GM20000 (cell line): ENCODE measurements at regions not wholly inside any gene's neighbourhood (a gene's known extent, or its start where the extent isn't known, plus 50 kb on each side); places are given as distances from the start of the nearest gene placed in this dataset.

ENCODE experiments used
- DNase-seq: peaks from one replicate; pipeline ENCODE4 v3.0.0; 2012; ENCODE audit warnings: low spot score
- TF ChIP-seq, protein P1 (sequence below): IDR thresholded peaks from 2 replicates; pipeline ENCODE4 v1.5.1; 2012; ENCODE audit warnings: mild to moderate bottlenecking, control low read depth; ENCODE audit errors: extremely low read depth, missing control alignments

DNA sequence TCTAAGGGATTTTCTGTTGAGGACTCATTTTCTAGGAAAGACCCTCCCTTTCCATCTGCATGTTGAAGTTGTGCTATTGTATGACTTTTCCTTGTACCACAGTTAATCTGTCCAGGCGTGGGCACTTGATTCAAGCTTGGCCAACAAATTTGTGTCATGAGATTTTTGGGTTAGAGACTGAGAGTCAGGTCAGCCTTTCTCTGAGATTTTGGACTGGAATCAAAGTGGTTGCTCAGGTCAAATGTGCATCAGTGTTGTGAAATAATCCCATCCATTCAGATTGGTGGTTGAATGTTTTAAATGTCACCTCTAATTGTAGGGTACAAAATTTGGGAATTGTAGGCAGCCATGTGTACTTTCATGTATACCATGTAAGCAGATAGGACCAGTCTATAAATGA, 545.2 kb upstream of the IGFBP7 start:
- TF ChIP-seq, protein P1, sequence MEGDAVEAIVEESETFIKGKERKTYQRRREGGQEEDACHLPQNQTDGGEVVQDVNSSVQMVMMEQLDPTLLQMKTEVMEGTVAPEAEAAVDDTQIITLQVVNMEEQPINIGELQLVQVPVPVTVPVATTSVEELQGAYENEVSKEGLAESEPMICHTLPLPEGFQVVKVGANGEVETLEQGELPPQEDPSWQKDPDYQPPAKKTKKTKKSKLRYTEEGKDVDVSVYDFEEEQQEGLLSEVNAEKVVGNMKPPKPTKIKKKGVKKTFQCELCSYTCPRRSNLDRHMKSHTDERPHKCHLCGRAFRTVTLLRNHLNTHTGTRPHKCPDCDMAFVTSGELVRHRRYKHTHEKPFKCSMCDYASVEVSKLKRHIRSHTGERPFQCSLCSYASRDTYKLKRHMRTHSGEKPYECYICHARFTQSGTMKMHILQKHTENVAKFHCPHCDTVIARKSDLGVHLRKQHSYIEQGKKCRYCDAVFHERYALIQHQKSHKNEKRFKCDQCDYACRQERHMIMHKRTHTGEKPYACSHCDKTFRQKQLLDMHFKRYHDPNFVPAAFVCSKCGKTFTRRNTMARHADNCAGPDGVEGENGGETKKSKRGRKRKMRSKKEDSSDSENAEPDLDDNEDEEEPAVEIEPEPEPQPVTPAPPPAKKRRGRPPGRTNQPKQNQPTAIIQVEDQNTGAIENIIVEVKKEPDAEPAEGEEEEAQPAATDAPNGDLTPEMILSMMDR: no peak
- no peak for DNase-seq

DNA sequence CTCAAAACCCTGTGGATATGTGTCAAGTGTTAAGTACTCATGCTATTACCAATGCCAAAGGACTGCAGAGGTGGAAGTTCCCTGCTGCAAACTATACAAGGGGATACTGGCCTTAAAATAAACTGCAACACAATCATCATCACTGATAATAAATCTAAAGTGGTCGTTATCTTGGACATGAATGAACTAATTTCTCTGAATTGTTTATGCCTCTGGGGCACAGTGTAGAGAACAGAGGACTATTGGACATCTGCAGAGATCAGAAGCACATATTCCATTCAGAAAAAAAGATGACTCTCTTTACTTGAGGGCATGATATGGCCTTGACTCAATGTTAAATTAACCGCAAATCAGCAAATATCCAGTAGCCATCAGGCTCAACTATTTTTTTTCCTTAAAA, 542.6 kb upstream of the IGFBP7 start:
- TF ChIP-seq, protein P1: no peak
- DNase-seq: no peak

DNA sequence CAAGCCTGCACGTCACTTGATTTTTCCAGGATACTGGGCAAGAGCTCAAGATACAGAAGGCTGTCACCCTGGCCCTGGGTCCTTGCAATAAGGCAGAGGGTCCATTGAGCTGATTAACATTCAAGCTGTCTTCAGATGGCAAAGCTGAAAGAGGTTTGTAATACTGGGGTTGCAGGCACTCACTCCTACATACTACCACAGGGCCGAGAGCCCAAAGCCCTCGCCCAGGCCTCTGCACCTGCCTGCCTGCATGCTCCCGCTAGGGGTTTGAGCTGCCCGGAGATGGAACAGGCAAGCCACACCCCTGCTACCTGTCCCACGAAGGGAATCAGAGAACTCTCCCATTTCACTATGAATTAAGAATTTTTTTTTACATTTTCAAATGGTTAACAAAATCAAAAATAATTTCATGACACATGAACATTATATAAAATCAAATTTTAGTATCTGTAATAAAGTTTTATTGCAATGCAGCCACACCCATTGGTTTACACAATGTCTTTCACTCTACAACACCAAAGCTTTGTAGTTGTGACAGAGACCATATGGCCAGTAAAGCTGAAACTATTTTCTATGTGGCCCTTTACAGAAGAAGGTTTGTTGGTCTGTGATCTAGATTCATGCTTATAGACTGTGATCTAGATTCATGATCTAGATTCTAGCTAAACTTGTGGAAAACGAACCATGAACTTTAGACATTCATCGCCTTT, 530.4 kb upstream of the IGFBP7 start:
- TF ChIP-seq, protein P1: no peak
- no peak for DNase-seq

DNA sequence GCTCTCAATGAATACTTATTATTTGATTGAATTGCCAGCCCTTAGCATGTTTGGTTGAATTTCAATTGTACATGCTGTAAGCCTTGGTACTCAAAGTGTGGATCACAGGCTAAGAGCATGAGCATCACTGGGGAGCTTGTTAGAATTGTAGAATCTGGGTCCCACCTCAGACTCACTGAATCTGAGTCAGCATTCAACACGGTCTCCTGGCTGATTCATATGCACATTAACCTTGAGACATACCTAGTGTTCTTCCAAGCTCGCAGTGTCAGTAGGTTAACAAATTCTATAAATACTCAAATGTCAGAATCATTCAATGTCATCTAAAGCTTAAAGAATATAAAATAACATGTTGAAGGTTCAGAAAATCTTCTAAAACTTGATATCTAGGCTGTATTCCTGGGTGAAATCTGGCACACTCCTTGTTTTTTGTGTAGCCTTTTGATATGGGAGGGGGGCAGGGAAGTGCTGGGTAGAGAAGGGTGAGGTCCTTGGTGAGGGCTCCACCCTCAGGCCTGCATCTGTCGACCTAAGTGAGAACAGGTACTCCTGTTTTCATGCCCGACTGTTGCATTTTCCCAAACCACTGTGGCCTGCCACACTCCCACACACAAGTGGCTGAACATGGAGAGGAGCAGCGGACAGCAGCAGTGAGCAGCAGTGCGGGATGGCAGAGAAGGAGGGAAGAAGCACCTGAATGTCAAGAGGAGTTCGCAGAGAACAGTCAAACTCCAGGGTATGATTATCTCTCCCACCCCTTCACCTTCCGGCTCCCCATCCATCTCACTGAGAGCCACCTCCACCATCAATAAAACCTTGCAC, 529.6 kb upstream of the IGFBP7 start:
- no peak for DNase-seq
- TF ChIP-seq, protein P1: no peak

DNA sequence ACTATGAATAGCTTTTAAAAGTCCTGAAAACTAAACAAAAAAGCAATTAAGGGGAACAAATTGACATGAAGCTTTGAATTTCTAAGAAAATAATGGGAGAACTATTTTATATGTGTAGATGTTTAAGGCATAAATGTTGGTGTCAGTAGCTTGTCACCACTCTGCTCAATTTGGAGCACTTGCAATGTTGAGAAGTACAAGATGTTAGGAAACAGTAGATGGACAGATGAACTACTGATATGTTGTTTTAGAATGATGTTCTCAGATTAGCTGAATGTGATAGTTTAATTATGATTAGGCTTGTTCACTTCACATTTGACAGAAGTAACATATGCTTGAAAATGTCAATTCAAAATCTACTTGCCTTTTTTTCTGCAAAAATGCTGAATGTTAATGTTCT, 525.7 kb upstream of the IGFBP7 start:
- DNase-seq: no peak
- TF ChIP-seq, protein P1: no peak

DNA sequence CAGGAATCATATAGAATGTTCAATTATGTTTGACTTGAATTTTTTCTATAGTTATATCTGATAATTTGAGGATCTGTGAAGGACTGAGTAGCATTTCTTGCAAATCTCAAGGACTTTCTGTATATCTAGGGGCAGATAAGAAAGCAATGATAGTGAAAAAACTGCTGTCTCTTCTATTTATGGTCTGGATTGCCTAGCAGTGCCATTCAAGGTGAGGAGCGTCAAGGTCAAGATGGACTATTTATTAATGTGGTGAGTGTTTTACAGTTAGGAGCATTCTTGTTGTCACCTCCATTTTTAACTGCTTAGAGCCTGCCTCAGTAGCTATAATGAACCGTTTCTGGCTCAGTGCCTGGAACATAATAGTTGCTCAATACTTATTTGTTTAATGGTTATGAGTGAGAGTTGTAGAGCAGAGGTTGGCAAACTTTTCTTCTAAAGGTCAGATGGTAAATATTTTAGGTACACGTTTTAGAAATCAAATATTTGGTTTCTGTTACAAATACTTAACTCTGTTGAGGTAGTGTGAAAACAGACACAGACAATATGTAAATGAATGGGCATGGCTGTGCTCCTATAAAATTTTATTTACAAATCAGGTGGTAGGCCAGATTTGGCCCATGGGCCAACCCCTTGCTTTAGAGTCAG, 523.2 kb upstream of the IGFBP7 start:
- TF ChIP-seq, protein P1: no peak
- no peak for DNase-seq

DNA sequence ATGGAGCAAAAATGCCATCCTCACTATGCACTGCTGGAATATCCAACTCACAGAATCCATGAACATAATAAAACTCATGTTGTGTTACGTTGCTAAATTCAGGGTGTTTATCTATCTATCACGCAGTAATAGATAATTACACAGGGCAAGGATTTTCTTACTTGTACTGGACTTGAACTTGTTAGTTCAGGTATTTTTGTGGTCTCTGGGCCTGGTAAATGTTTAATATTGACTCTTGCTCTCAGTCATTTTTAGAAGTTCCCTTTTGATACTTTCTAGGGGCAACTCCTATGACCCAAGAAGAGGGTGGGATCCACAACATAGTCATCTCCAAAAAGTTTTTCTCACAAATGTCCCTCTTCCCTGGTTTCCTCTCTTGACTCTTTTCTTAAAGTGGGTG, 522.4 kb upstream of the IGFBP7 start:
- TF ChIP-seq, protein P1: no peak
- no peak for DNase-seq
